HepG2 (cell line): ENCODE measurements at regions not wholly inside any gene's neighbourhood (a gene's known extent, or its start where the extent isn't known, plus 50 kb on each side); places are given as distances from the start of the nearest gene placed in this dataset.

ENCODE experiments used
- ATAC-seq: fragments of 200-7000 bp; cut with Tn5 transposase; 3 replicates; pipeline ENCODE4 v1.9.1; 2020; ENCODE audit warnings: mild to moderate bottlenecking, moderate library complexity
- BruUV-seq: library from RNA; stranded (reverse); fragments of 400-500 nt; replicated peaks from 2 replicates; lab custom pipeline; 2021; lab: Mats Ljungman, UMichigan
- CTCF ChIA-PET: fragments of 300-600 bp; formaldehyde crosslinking; extraction: SDS; loops from one replicate; lab custom pipeline; 2021; ENCODE audit warnings: low total read pairs, inconsistent platforms, low intra/inter-chr PET ratio; lab: Yijun Ruan, JAX
- POLR2A ChIA-PET: fragments of 350-600 bp; sonication (Branson Sonifier 250); formaldehyde crosslinking; loops from one replicate; lab custom pipeline; 2020; ENCODE audit warnings: antibody characterized with exemption, inconsistent platforms; lab: Yijun Ruan, JAX
- DNase-seq: peaks from one replicate; pipeline ENCODE4 v3.0.0-alpha.2; 2015; ENCODE audit warnings: low spot score
- FAIRE-seq: peaks from 3 replicates; lab custom pipeline; 2011; peaks lifted over from hg19 to GRCh38; lab: Jason Lieb, UNC
- H2AFZ ChIP-seq: one replicate; pipeline ENCODE4 v1.6.1; 2011; ENCODE audit warnings: low read length, inconsistent platforms
- H3K27ac ChIP-seq: fragments of 300-600 bp; 3 replicates; pipeline ENCODE4 v1.8.0; 2011; ENCODE audit warnings: mixed run types, mild to moderate bottlenecking, mixed read lengths, low read length, inconsistent platforms; ENCODE audit not compliant: insufficient read depth; ENCODE audit errors: extremely low read length
- H3K27me3 ChIP-seq, 2 experiments: fragments of 200-600 bp in 1 of 2; 2 replicates in 1 of 2; 3 replicates in 1 of 2; pipeline versions ENCODE4 v1.6.0 to v1.8.0; 2011; ENCODE audit warnings: low read length in 2 of 2, mild to moderate bottlenecking in 2 of 2, moderate library complexity in 2 of 2, inconsistent platforms in 1 of 2; ENCODE audit not compliant: insufficient read depth in 2 of 2, control insufficient read depth in 1 of 2
- H3K36me3 ChIP-seq, 2 experiments: fragments of 200-600 bp in 1 of 2; replicated peaks in 1 of 2; 2 replicates in 1 of 2; 3 replicates in 1 of 2; pipeline versions ENCODE4 v1.5.1 to v1.8.0; 2011; ENCODE audit warnings: low read length in 2 of 2, inconsistent platforms in 1 of 2; ENCODE audit not compliant: insufficient read depth in 2 of 2, control insufficient read depth in 1 of 2
- H3K4me1 ChIP-seq: 2 replicates; pipeline ENCODE4 v1.5.1; 2012; ENCODE audit warnings: low read length, inconsistent platforms; ENCODE audit not compliant: insufficient read depth
- H3K4me2 ChIP-seq: 2 replicates; pipeline ENCODE4 v1.6.0; 2011; ENCODE audit warnings: low read depth, low read length, inconsistent platforms
- H3K4me3 ChIP-seq, 3 experiments: fragments of 200-600 bp in 1 of 3; sonication (generic), shearing (Covaris generic) in 1 of 3; replicated peaks in 1 of 3; 2 replicates each; pipeline ENCODE4 v1.5.1; 2011 to 2016; ENCODE audit warnings: low read length in 3 of 3, inconsistent platforms in 2 of 3, low read depth in 2 of 3, mild to moderate bottlenecking in 2 of 3, control low read depth in 1 of 3, mixed read lengths in 1 of 3; ENCODE audit not compliant: insufficient read depth in 1 of 3
- H3K79me2 ChIP-seq: one replicate; pipeline ENCODE4 v1.6.1; 2011; ENCODE audit warnings: low read length, inconsistent platforms; ENCODE audit not compliant: insufficient read depth
- H3K9ac ChIP-seq: 2 replicates; pipeline ENCODE4 v1.6.0; 2011; ENCODE audit warnings: mild to moderate bottlenecking, low read depth, low read length, inconsistent platforms; ENCODE audit not compliant: insufficient read depth
- H3K9me3 ChIP-seq: 2 replicates; pipeline ENCODE4 v1.5.1; 2012; ENCODE audit warnings: mild to moderate bottlenecking, low read length
- H4K20me1 ChIP-seq: 2 replicates; pipeline ENCODE4 v1.6.0; 2011; ENCODE audit warnings: inconsistent platforms, mild to moderate bottlenecking, low read length, moderate library complexity; ENCODE audit not compliant: insufficient read depth
- MIER2 ChIP-seq: IDR thresholded peaks from 2 replicates; pipeline ENCODE4 v1.6.1; 2016; ENCODE audit warnings: missing biosample characterization, missing genetic modification reagents
- NR2F6 ChIP-seq, 2 experiments: IDR thresholded peaks; 2 replicates each; pipeline ENCODE4 v1.6.1; 2016; ENCODE audit warnings: antibody characterized with exemption in 1 of 2, mild to moderate bottlenecking in 1 of 2
- PLRG1 ChIP-seq: fragments of 450-650 bp; conservative IDR thresholded peaks from 2 replicates; pipeline ENCODE4 v1.6.1; 2016
- REST ChIP-seq, 2 experiments: IDR thresholded peaks; 2 replicates each; pipeline ENCODE4 v1.6.1; 2011 to 2012; ENCODE audit warnings: low read length in 2 of 2, borderline replicate concordance in 1 of 2, low read depth in 1 of 2, mild to moderate bottlenecking in 1 of 2, moderate library complexity in 1 of 2
- TARDBP ChIP-seq: sonication (generic); formaldehyde crosslinking; IDR thresholded peaks from 2 replicates; pipeline ENCODE4 v1.8.0; 2022; ENCODE audit warnings: mild to moderate bottlenecking, missing genetic modification reagents
- WGBS: methylation state at CpG from one replicate; pipeline ENCODE4 v1.1.6; 2017; ENCODE audit warnings: low lambda C conversion rate; 5-methylcytosine and 5-hydroxymethylcytosine counted together
- in situ Hi-C: cut with HindIII; loops from 2 replicates; pipeline ENCODE4 v1.10.0; 2017; ENCODE audit warnings: low pct_unique_long_range_greater_than_20kb; ENCODE audit not compliant: extremely low pct_ligation_motif_present
- intact Hi-C: fragments of 100-400 bp; cut with micrococcal nuclease; formaldehyde crosslinking; loops from one replicate; pipeline ENCODE4 v1.10.0; 2022; ENCODE audit not compliant: unreplicated experiment

GRCh38 chr2:41194230-41194629 is 742.3 kb upstream of the SLC8A1 start:
- POLR2A ChIA-PET: no interaction called here

GRCh38 chr2:41197781-41198180 is 745.9 kb upstream of the SLC8A1 start:
- TF ChIP-seq MIER2 (CRISPR knock-in tag) (peak; percentile 70; the same call in 1 of the 2 replicates), REST (IDR thresholded peaks at IDR 0.05; ENCODE audit: borderline replicate concordance in 1 of 2, low read depth in 1 of 2, low read length in 2 of 2) (peak; percentile 10 to 87), TARDBP (CRISPR knock-in tag) (no peak)
- no peak for ATAC-seq
- ChIA-PET POLR2A (no interaction called here), CTCF (no interaction called here)
- Histone ChIP-seq H3K4me1 (no peaks in the 10 kb centered on the region), H3K27me3 (no peaks in the 10 kb centered on the region), H3K36me3 (no peaks in the 10 kb centered on the region), H3K9me3 (no peaks in the 10 kb centered on the region), H2AFZ (no peak overlapping the region), H3K9ac (no peak overlapping the region), H3K4me2 (no peak overlapping the region), H4K20me1 (no peaks in the 10 kb centered on the region), H3K27ac (no peak overlapping the region), H3K4me3 (no peak overlapping the region), H3K79me2 (no peaks in the 10 kb centered on the region)
- no peak for DNase-seq
- no peak for FAIRE-seq
- intact Hi-C loops (no loop called here), in situ Hi-C loops (no loop called here)
- WGBS: 28% methylated on average over 4 of the region's 4 CpGs
- no TSS peak for BruUV-seq

More at GRCh38 chr2:41194230-41194629, 742.3 kb upstream of the SLC8A1 start:
- H3K36me3 ChIP-seq: no peaks in the 10 kb centered on the region
- H3K27ac ChIP-seq: no peak overlapping the region
- in situ Hi-C loops (no loop called here), intact Hi-C loops (no loop called here)
- H4K20me1 ChIP-seq: no peaks in the 10 kb centered on the region
- no peaks in the 10 kb centered on the region for H3K27me3 ChIP-seq
- peak; percentile 12; the same call in 1 of the 2 replicates for TF ChIP-seq NR2F6 (IDR thresholded peaks at IDR 0.05)
- TF ChIP-seq NR2F6 (CRISPR knock-in tag; IDR thresholded peaks at IDR 0.05): no peak
- TF ChIP-seq PLRG1: no peak
- no peaks in the 10 kb centered on the region for H3K79me2 ChIP-seq
- BruUV-seq: no TSS peak
- H3K4me1 ChIP-seq: no peaks in the 10 kb centered on the region
- H3K4me2 ChIP-seq: no peak overlapping the region
- H3K9me3 ChIP-seq: no peaks in the 10 kb centered on the region
- no peak overlapping the region for H3K4me3 ChIP-seq
- H2AFZ ChIP-seq: no peak overlapping the region
- 10% methylated on average over 5 of the region's 5 CpGs for WGBS
- no peak for FAIRE-seq
- CTCF ChIA-PET: no interaction called here
- DNase-seq: peak; percentile 12
- peak; percentile 71; the same call in 2 of the 3 replicates for ATAC-seq
- H3K9ac ChIP-seq: no peak overlapping the region
